ENCODE measurements at regions not wholly inside any gene's neighbourhood (a gene's known extent, or its start where the extent isn't known, plus 50 kb on each side); places are given as distances from the start of the nearest gene placed in this dataset.

DNA sequence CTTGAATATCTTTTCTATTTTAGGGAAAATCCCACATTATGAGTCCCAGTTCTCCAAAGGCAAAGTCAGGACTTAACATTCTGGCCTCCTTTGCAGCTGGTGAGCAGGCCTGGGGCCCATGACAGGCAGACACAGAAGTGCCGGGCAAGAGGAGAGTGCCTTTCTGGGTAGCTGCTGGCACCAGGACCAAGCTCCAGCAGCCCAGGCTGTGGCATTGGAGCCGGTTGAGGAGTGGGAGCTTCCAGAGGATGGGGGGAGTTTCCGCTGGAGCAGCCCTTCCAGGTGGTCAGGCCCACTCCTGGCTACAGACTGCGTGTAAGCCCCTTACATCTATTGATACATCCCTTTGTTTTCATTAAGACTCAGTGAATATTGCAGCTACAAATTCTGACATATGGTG, 123.9 kb downstream of the URB2 start:
- Histone ChIP-seq H3K27ac (ENCODE audit: low read length) (no peak overlapping the region), H3K27me3 (ENCODE audit: low read depth, low read length) (no peaks in the 10 kb centered on the region), H3K4me3 (ENCODE audit: low read depth in 1 of 2, low read length in 2 of 2) (no peak overlapping the region), H3K9me3 (ENCODE audit: control insufficient read depth in 1 of 2, low read length in 2 of 2) (no peaks in the 10 kb centered on the region), H3K4me1 (ENCODE audit: control insufficient read depth in 1 of 2, insufficient read depth in 2 of 2, low read length in 2 of 2) (no peaks in the 10 kb centered on the region), H3K36me3 (ENCODE audit: control insufficient read depth in 1 of 2, insufficient read depth in 2 of 2, low read length in 2 of 2) (no peaks in the 10 kb centered on the region)

DNA sequence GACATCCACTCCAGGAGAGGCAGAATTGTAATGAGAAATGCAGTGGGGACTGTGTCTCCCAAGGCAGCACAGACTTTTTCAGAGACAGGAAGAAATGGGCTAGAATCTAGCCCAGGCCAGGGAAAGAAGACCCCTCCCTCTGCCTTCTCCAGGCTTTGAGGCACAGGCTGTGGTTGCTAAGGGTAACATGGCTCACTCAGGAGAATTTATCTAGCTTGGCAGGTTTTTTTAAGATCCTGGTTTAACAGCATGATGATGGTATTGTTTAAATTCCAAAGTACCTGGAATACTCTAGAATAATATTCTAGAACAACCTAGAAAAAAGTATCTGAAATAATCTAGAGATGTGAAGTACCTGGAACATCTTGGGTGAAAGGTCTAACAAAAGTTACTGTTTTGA, 125.6 kb downstream of the URB2 start:
- Histone ChIP-seq H3K4me1 (ENCODE audit: control insufficient read depth in 1 of 2, insufficient read depth in 2 of 2, low read length in 2 of 2) (no peaks in the 10 kb centered on the region), H3K36me3 (ENCODE audit: control insufficient read depth in 1 of 2, insufficient read depth in 2 of 2, low read length in 2 of 2) (no peaks in the 10 kb centered on the region), H3K9me3 (ENCODE audit: control insufficient read depth in 1 of 2, low read length in 2 of 2) (peaks cover 0 to 3% of the 10 kb centered on the region in 2 donors), H3K27me3 (ENCODE audit: low read depth, low read length) (no peaks in the 10 kb centered on the region), H3K4me3 (ENCODE audit: low read depth in 1 of 2, low read length in 2 of 2) (no peak overlapping the region), H3K27ac (ENCODE audit: low read length) (no peak overlapping the region)

- no peaks in the 10 kb centered on the region for H3K27me3 ChIP-seq (ENCODE audit: low read depth, low read length)
- H3K4me1 ChIP-seq (ENCODE audit: control insufficient read depth in 1 of 2, insufficient read depth in 2 of 2, low read length in 2 of 2): no peaks in the 10 kb centered on the region
Measured at GRCh38 chr1:229752679-229753078, 126.6 kb downstream of the URB2 start.

GRCh38 chr1:229753764-229754551, 127.9 kb downstream of the URB2 start:
- Histone ChIP-seq H3K27ac (ENCODE audit: low read length) (no peak overlapping the region), H3K4me3 (ENCODE audit: low read depth in 1 of 2, low read length in 2 of 2) (no peak overlapping the region), H3K36me3 (ENCODE audit: control insufficient read depth in 1 of 2, insufficient read depth in 2 of 2, low read length in 2 of 2) (no peaks in the 10 kb centered on the region), H3K4me1 (ENCODE audit: control insufficient read depth in 1 of 2, insufficient read depth in 2 of 2, low read length in 2 of 2) (no peaks in the 10 kb centered on the region), H3K27me3 (ENCODE audit: low read depth, low read length) (no peaks in the 10 kb centered on the region), H3K9me3 (ENCODE audit: control insufficient read depth in 1 of 2, low read length in 2 of 2) (peaks cover 0 to 13% of the 10 kb centered on the region in 2 donors)

More at GRCh38 chr1:229752679-229753078, 126.6 kb downstream of the URB2 start:
- no peak overlapping the region for H3K27ac ChIP-seq (ENCODE audit: low read length)
- H3K4me3 ChIP-seq (ENCODE audit: low read depth in 1 of 2, low read length in 2 of 2): no peak overlapping the region
- no peaks in the 10 kb centered on the region for H3K36me3 ChIP-seq (ENCODE audit: control insufficient read depth in 1 of 2, insufficient read depth in 2 of 2, low read length in 2 of 2)
- H3K9me3 ChIP-seq (ENCODE audit: control insufficient read depth in 1 of 2, low read length in 2 of 2): peaks cover 0 to 11% of the 10 kb centered on the region in 2 donors

- Histone ChIP-seq H3K9me3 (ENCODE audit: control insufficient read depth in 1 of 2, low read length in 2 of 2) (peaks cover 0 to 13% of the 10 kb centered on the region in 2 donors), H3K27me3 (ENCODE audit: low read depth, low read length) (no peaks in the 10 kb centered on the region), H3K36me3 (ENCODE audit: control insufficient read depth in 1 of 2, insufficient read depth in 2 of 2, low read length in 2 of 2) (no peaks in the 10 kb centered on the region)
Measured at GRCh38 chr1:229756666-229757065, 130.6 kb downstream of the URB2 start.

DNA sequence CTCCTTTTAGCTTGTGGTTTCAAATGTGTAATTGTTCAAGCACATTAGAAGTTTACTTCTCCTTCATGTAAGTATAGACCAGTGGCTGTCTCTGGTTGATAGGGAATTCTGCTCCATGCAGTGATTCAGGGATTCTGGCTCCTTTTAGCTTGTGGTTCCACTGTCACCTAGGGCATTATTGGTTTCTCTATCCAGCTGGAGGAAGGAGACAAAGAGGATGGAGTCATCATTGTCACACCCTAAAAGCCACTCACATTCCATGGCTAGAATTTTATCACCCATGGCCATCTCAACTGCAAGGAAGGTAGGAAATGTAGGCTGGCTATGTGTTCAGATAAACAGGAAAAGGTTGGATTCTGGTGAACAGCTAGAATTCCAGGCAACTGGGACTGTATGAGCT, 131.2 kb downstream of the URB2 start:
- H3K27ac ChIP-seq (ENCODE audit: low read length): no peak overlapping the region
- no peaks in the 10 kb centered on the region for H3K4me1 ChIP-seq (ENCODE audit: control insufficient read depth in 1 of 2, insufficient read depth in 2 of 2, low read length in 2 of 2)
- H3K27me3 ChIP-seq (ENCODE audit: low read depth, low read length): no peaks in the 10 kb centered on the region
- H3K36me3 ChIP-seq (ENCODE audit: control insufficient read depth in 1 of 2, insufficient read depth in 2 of 2, low read length in 2 of 2): no peaks in the 10 kb centered on the region
- H3K9me3 ChIP-seq (ENCODE audit: control insufficient read depth in 1 of 2, low read length in 2 of 2): peaks cover 0 to 13% of the 10 kb centered on the region in 2 donors
- H3K4me3 ChIP-seq (ENCODE audit: low read depth in 1 of 2, low read length in 2 of 2): no peak overlapping the region

More at GRCh38 chr1:229756666-229757065, 130.6 kb downstream of the URB2 start:
- Histone ChIP-seq H3K4me3 (ENCODE audit: low read depth in 1 of 2, low read length in 2 of 2) (no peak overlapping the region), H3K27ac (ENCODE audit: low read length) (no peak overlapping the region), H3K4me1 (ENCODE audit: control insufficient read depth in 1 of 2, insufficient read depth in 2 of 2, low read length in 2 of 2) (no peaks in the 10 kb centered on the region)

GRCh38 chr1:229758101-229759036, 132.3 kb downstream of the URB2 start:
- H3K9me3 ChIP-seq (ENCODE audit: control insufficient read depth in 1 of 2, low read length in 2 of 2): peaks cover 0 to 13% of the 10 kb centered on the region in 2 donors
- H3K4me1 ChIP-seq (ENCODE audit: control insufficient read depth in 1 of 2, insufficient read depth in 2 of 2, low read length in 2 of 2): no peaks in the 10 kb centered on the region
- H3K4me3 ChIP-seq (ENCODE audit: low read depth in 1 of 2, low read length in 2 of 2): no peak overlapping the region
- no peaks in the 10 kb centered on the region for H3K36me3 ChIP-seq (ENCODE audit: control insufficient read depth in 1 of 2, insufficient read depth in 2 of 2, low read length in 2 of 2)
- no peak overlapping the region for H3K27ac ChIP-seq (ENCODE audit: low read length)
- no peaks in the 10 kb centered on the region for H3K27me3 ChIP-seq (ENCODE audit: low read depth, low read length)

- no peaks in the 10 kb centered on the region for H3K27me3 ChIP-seq (ENCODE audit: low read depth, low read length)
- no peak overlapping the region for H3K27ac ChIP-seq (ENCODE audit: low read length)
- H3K4me1 ChIP-seq (ENCODE audit: control insufficient read depth in 1 of 2, insufficient read depth in 2 of 2, low read length in 2 of 2): no peaks in the 10 kb centered on the region
- no peak overlapping the region for H3K4me3 ChIP-seq (ENCODE audit: low read depth in 1 of 2, low read length in 2 of 2)
- H3K36me3 ChIP-seq (ENCODE audit: control insufficient read depth in 1 of 2, insufficient read depth in 2 of 2, low read length in 2 of 2): no peaks in the 10 kb centered on the region
- peaks cover 0 to 13% of the 10 kb centered on the region in 2 donors for H3K9me3 ChIP-seq (ENCODE audit: control insufficient read depth in 1 of 2, low read length in 2 of 2)
Measured at GRCh38 chr1:229759037-229759435, 133.0 kb downstream of the URB2 start.

- H3K27ac ChIP-seq (ENCODE audit: low read length): no peak overlapping the region
- no peaks in the 10 kb centered on the region for H3K36me3 ChIP-seq (ENCODE audit: control insufficient read depth in 1 of 2, insufficient read depth in 2 of 2, low read length in 2 of 2)
- H3K9me3 ChIP-seq (ENCODE audit: control insufficient read depth in 1 of 2, low read length in 2 of 2): peaks cover 0 to 13% of the 10 kb centered on the region in 2 donors
- H3K4me3 ChIP-seq (ENCODE audit: low read depth in 1 of 2, low read length in 2 of 2): no peak overlapping the region
- H3K4me1 ChIP-seq (ENCODE audit: control insufficient read depth in 1 of 2, insufficient read depth in 2 of 2, low read length in 2 of 2): no peaks in the 10 kb centered on the region
- no peaks in the 10 kb centered on the region for H3K27me3 ChIP-seq (ENCODE audit: low read depth, low read length)
Measured at GRCh38 chr1:229759586-229759985, 133.5 kb downstream of the URB2 start.

DNA sequence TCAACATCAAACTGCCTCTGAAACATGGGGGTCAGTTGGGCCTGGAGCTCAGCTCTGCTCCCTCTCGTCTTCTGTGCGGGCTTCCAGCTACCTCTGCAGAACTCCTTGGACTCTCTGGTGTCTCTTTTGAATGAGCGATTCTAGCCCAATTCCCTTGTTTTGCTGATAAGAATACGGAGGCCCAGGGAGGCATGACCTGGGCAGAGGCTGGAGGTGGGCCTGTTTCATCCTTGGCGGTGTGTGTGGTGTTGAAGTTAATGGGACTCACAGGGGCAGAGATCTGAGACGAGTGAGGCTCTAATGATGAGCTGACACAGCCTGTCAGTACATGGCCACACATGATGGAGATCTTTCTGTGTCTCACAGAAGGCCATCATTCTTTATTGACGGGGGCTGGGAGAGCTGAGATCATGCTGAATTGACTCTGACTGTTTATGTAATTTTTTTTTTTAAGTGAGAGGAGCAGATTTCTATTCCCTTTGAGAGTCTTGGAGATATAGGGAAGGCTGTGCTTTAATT, 134.5 kb downstream of the URB2 start:
- no peaks in the 10 kb centered on the region for H3K4me1 ChIP-seq (ENCODE audit: control insufficient read depth in 1 of 2, insufficient read depth in 2 of 2, low read length in 2 of 2)
- H3K9me3 ChIP-seq (ENCODE audit: control insufficient read depth in 1 of 2, low read length in 2 of 2): peaks cover 0 to 13% of the 10 kb centered on the region in 2 donors
- no peaks in the 10 kb centered on the region for H3K27me3 ChIP-seq (ENCODE audit: low read depth, low read length)
- H3K4me3 ChIP-seq (ENCODE audit: low read depth in 1 of 2, low read length in 2 of 2): no peak overlapping the region
- no peaks in the 10 kb centered on the region for H3K36me3 ChIP-seq (ENCODE audit: control insufficient read depth in 1 of 2, insufficient read depth in 2 of 2, low read length in 2 of 2)
- no peak overlapping the region for H3K27ac ChIP-seq (ENCODE audit: low read length)

DNA sequence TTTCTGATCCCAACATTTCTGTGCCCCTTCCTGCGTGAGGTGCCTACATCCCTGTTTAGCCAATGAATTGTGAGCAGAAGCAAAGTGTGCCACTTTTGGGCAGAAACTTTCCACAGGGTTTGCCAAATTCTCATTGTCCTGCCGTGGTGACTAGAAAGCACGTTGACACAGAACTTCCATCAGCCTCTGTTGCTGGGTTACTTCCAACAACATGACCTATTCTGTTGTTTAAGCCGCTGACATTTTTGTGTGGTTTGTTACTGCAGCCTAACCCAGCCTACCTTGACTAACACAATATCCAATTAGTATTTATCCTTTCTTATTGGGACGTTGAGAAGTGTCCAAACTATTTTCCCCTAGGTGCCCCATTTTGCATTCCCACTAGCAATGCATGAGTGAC, 136.8 kb downstream of the URB2 start:
- no peak overlapping the region for H3K4me3 ChIP-seq (ENCODE audit: low read depth in 1 of 2, low read length in 2 of 2)
- H3K9me3 ChIP-seq (ENCODE audit: control insufficient read depth in 1 of 2, low read length in 2 of 2): no peaks in the 10 kb centered on the region
- no peak overlapping the region for H3K27ac ChIP-seq (ENCODE audit: low read length)
- H3K27me3 ChIP-seq (ENCODE audit: low read depth, low read length): no peaks in the 10 kb centered on the region
- H3K36me3 ChIP-seq (ENCODE audit: control insufficient read depth in 1 of 2, insufficient read depth in 2 of 2, low read length in 2 of 2): no peaks in the 10 kb centered on the region
- no peaks in the 10 kb centered on the region for H3K4me1 ChIP-seq (ENCODE audit: control insufficient read depth in 1 of 2, insufficient read depth in 2 of 2, low read length in 2 of 2)

All from muscle layer of duodenum (tissue), 2 donors.